DOHH2 (cell line): ENCODE measurements at regions not wholly inside any gene's neighbourhood (a gene's known extent, or its start where the extent isn't known, plus 50 kb on each side); places are given as distances from the start of the nearest gene placed in this dataset.

Source experiments
- H3F3A ChIP-seq: fragments of 200-600 bp; sonication (generic), shearing (Covaris generic); 2 replicates; pipeline ENCODE4 v1.6.0; 2016; ENCODE audit warnings: antibody characterized with exemption, mild to moderate bottlenecking; ENCODE audit not compliant: control insufficient read depth, insufficient read depth
- H3K27ac ChIP-seq: fragments of 200-600 bp; sonication (generic); 2 replicates; pipeline ENCODE4 v1.5.1; 2014; ENCODE audit warnings: low read depth, mild to moderate bottlenecking, low read length, moderate library complexity
- H3K27me3 ChIP-seq: fragments of 200-600 bp; sonication (generic); 2 replicates; pipeline ENCODE4 v1.6.1; 2014; ENCODE audit warnings: mild to moderate bottlenecking, low read length, mixed read lengths; ENCODE audit not compliant: control insufficient read depth
- H3K36me3 ChIP-seq: fragments of 200-600 bp; sonication (generic); 2 replicates; pipeline ENCODE4 v1.6.1; 2014; ENCODE audit warnings: mild to moderate bottlenecking, low read length, moderate library complexity, mixed read lengths; ENCODE audit not compliant: control insufficient read depth
- H3K4me1 ChIP-seq: fragments of 200-600 bp; sonication (generic); 2 replicates; pipeline ENCODE4 v1.6.1; 2014; ENCODE audit warnings: mild to moderate bottlenecking, low read length, mixed read lengths; ENCODE audit not compliant: control insufficient read depth
- H3K4me2 ChIP-seq: fragments of 200-600 bp; sonication (generic); 2 replicates; pipeline ENCODE4 v1.6.0; 2014; ENCODE audit warnings: mild to moderate bottlenecking, low read length, moderate library complexity
- H3K4me3 ChIP-seq: fragments of 200-600 bp; sonication (generic); 2 replicates; pipeline ENCODE4 v1.5.1; 2014; ENCODE audit warnings: mild to moderate bottlenecking, low read length, mixed read lengths
- H3K79me2 ChIP-seq: fragments of 200-600 bp; sonication (generic); 2 replicates; pipeline ENCODE4 v1.6.1; 2014; ENCODE audit warnings: mild to moderate bottlenecking, low read length, mixed read lengths; ENCODE audit not compliant: control insufficient read depth
- H3K9me2 ChIP-seq: fragments of 200-600 bp; sonication (generic); replicated peaks from 2 replicates; pipeline ENCODE4 v1.6.1; 2014; ENCODE audit warnings: mild to moderate bottlenecking, low read length, mixed read lengths; ENCODE audit not compliant: control insufficient read depth
- H3K9me3 ChIP-seq: fragments of 200-600 bp; sonication (generic); 2 replicates; pipeline ENCODE4 v1.6.1; 2014; ENCODE audit warnings: antibody characterized with exemption, low read length, mixed read lengths; ENCODE audit not compliant: control insufficient read depth, insufficient read depth
- H4K20me1 ChIP-seq: fragments of 200-600 bp; sonication (generic); 2 replicates; pipeline ENCODE4 v1.6.0; 2014; ENCODE audit warnings: low read depth, mild to moderate bottlenecking, antibody characterized with exemption, low read length, moderate library complexity; ENCODE audit not compliant: control insufficient read depth, insufficient read depth
- EZH2phosphoT487 ChIP-seq: fragments of 200-600 bp; sonication (generic); IDR thresholded peaks from 2 replicates; pipeline ENCODE4 v1.6.1; 2017; ENCODE audit warnings: borderline replicate concordance, mild to moderate bottlenecking, antibody characterized with exemption, low read length, moderate library complexity, mixed read lengths
- TF ChIP-seq, protein P1 (sequence below): fragments of 200-600 bp; sonication (generic); IDR thresholded peaks from one replicate; pipeline ENCODE4 v1.5.1; 2014; ENCODE audit warnings: antibody characterized with exemption, mild to moderate bottlenecking, low read depth, low read length; ENCODE audit not compliant: poor library complexity, severe bottlenecking

DNA sequence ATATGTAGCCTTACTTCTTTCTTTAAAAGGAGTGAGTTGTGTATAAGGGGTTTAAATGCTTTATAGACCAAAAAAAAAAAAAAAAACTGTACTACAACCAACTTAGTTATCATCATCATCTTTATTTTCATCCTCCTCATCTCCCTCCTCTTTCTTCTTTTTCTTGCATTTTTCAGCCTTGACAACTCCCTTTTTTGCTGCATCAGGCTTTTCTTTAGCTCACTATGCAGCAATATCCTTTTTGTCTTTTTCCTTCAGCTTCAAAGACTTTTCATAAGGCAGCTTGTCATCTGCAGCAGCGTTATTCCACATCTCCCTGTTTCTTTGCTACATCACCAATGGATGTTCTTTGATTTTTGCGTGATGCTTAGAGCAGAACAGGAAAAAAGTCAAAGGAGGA is 526.0 kb downstream of the ZNF608 start:
- Histone ChIP-seq H3F3A (no peaks in the 10 kb centered on the region), H3K36me3 (no peaks in the 10 kb centered on the region), H4K20me1 (no peaks in the 10 kb centered on the region), H3K79me2 (no peaks in the 10 kb centered on the region), H3K27ac (no peak overlapping the region), H3K27me3 (no peaks in the 10 kb centered on the region), H3K9me3 (no peaks in the 10 kb centered on the region), H3K4me3 (no peak overlapping the region), H3K4me2 (no peak overlapping the region), H3K4me1 (no peaks in the 10 kb centered on the region), H3K9me2 (no peaks in the 10 kb centered on the region)
- TF ChIP-seq, protein P1, sequence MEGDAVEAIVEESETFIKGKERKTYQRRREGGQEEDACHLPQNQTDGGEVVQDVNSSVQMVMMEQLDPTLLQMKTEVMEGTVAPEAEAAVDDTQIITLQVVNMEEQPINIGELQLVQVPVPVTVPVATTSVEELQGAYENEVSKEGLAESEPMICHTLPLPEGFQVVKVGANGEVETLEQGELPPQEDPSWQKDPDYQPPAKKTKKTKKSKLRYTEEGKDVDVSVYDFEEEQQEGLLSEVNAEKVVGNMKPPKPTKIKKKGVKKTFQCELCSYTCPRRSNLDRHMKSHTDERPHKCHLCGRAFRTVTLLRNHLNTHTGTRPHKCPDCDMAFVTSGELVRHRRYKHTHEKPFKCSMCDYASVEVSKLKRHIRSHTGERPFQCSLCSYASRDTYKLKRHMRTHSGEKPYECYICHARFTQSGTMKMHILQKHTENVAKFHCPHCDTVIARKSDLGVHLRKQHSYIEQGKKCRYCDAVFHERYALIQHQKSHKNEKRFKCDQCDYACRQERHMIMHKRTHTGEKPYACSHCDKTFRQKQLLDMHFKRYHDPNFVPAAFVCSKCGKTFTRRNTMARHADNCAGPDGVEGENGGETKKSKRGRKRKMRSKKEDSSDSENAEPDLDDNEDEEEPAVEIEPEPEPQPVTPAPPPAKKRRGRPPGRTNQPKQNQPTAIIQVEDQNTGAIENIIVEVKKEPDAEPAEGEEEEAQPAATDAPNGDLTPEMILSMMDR: no peak
- no peak for TF ChIP-seq EZH2phosphoT487

GRCh38 chr5:124212934-124213333 is 533.5 kb downstream of the ZNF608 start:
- Histone ChIP-seq H3K9me2 (no peaks in the 10 kb centered on the region), H3F3A (no peaks in the 10 kb centered on the region), H3K4me3 (no peak overlapping the region), H3K36me3 (no peaks in the 10 kb centered on the region), H3K27ac (no peak overlapping the region), H3K79me2 (no peaks in the 10 kb centered on the region), H3K4me2 (no peak overlapping the region), H3K4me1 (peaks cover 8% of the 10 kb centered on the region), H3K27me3 (no peaks in the 10 kb centered on the region), H4K20me1 (no peaks in the 10 kb centered on the region), H3K9me3 (no peaks in the 10 kb centered on the region; the same call in 1 of the 2 replicates)
- no peak for TF ChIP-seq EZH2phosphoT487
- TF ChIP-seq, protein P1: no peak

- peaks cover 8% of the 10 kb centered on the region for H3K4me1 ChIP-seq
- no peak for TF ChIP-seq EZH2phosphoT487
- TF ChIP-seq, protein P1: no peak
- no peaks in the 10 kb centered on the region; the same call in 1 of the 2 replicates for H3K9me3 ChIP-seq
- H3K79me2 ChIP-seq: no peaks in the 10 kb centered on the region
- H3K27me3 ChIP-seq: no peaks in the 10 kb centered on the region
- H3K27ac ChIP-seq: no peak overlapping the region
- H4K20me1 ChIP-seq: no peaks in the 10 kb centered on the region
- H3F3A ChIP-seq: no peaks in the 10 kb centered on the region
- no peaks in the 10 kb centered on the region for H3K9me2 ChIP-seq
- H3K36me3 ChIP-seq: no peaks in the 10 kb centered on the region
- 0 out of 2 replicates have a peak overlapping the region, but pooled peaks have one; percentile 4 for H3K4me2 ChIP-seq
- H3K4me3 ChIP-seq: no peak overlapping the region
These were observed 536.1 kb downstream of the ZNF608 start for GRCh38 chr5:124210111-124210910.
